ENCODE measurements at regions not wholly inside any gene's neighbourhood (a gene's known extent, or its start where the extent isn't known, plus 50 kb on each side); places are given as distances from the start of the nearest gene placed in this dataset.
"Not testable (repeated sequence)": the region's sequence is repeated elsewhere in the genome, so short reads cannot be mapped to it uniquely, and the experiment has no call there.

DNA sequence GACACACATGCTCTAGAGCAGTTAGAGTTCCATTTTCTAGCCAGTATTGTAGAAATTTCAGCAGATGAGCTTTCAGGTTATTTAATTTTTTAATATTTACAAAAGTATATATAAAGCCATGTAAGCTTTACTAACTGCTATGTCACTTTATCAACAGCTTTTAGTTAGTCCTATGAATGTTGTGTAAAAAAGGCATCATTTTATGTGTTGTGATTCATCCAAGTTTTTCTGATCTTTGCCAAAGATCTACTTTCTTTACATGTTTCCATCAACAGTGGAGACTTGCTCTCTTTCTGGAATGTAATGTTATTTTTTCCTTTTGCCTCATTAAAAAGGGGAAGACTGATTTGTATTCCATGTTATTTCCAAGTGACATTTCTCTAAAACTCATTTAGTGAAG lies 125.2 kb upstream of the TFPI start:
- TF ChIP-seq, protein P1, sequence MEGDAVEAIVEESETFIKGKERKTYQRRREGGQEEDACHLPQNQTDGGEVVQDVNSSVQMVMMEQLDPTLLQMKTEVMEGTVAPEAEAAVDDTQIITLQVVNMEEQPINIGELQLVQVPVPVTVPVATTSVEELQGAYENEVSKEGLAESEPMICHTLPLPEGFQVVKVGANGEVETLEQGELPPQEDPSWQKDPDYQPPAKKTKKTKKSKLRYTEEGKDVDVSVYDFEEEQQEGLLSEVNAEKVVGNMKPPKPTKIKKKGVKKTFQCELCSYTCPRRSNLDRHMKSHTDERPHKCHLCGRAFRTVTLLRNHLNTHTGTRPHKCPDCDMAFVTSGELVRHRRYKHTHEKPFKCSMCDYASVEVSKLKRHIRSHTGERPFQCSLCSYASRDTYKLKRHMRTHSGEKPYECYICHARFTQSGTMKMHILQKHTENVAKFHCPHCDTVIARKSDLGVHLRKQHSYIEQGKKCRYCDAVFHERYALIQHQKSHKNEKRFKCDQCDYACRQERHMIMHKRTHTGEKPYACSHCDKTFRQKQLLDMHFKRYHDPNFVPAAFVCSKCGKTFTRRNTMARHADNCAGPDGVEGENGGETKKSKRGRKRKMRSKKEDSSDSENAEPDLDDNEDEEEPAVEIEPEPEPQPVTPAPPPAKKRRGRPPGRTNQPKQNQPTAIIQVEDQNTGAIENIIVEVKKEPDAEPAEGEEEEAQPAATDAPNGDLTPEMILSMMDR (IDR thresholded peaks at IDR 0.05; ENCODE audit: insufficient read depth, low read depth, low read length, missing control alignments) = no peak
- no peak for DNase-seq (ENCODE audit: low read depth)
- no peak overlapping the region for H3K4me3 ChIP-seq (ENCODE audit: low read length)

DNA sequence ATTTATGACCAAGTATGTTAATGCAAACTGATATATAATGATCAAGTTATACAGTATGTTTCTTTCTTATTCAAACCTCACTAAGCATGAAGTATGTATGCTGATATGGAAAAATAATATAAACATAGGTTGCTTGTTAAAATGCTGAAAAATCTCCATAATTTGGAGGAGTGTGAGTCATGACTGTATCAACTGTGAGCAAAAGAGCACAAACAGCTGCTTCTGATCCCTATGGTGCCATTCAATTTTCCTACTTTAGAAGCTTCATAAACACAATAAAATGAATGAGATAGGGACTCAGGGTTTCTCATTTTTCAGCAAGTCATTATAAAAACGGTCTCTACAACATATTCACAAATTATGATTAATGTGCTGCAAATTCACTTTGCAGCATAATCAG lies 129.9 kb upstream of the TFPI start:
- no peak overlapping the region for H3K4me3 ChIP-seq (ENCODE audit: low read length)
- DNase-seq (ENCODE audit: low read depth) = no peak
- TF ChIP-seq, protein P1 (IDR thresholded peaks at IDR 0.05; ENCODE audit: insufficient read depth, low read depth, low read length, missing control alignments) = no peak

DNA sequence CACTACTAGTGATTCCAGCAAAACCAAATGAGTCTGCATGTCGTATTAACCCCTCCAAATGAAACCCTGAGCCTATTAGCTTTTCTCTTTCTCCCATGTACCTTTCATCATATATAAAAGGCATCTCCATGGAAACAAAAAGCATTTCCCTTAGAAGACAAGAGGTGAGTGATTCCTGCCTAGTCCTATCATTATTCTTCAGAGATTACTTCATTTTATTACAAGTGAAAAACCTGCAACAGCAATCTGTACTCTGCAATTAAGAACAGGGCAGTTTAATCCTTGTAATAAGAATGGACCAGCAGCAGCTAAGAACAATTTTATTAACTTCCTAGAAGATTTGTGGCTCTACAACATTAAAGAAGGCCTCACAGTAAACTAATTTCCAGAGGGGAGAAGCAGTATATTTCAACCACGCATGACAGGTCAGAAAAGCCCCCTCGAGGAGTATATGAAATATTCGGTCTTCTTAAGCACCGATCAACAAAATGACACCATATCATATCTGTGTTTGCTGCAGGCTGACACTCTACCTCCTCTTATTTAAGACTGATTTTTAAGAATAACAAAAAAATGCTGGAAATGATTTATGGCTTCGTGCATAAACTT lies 132.3 kb upstream of the TFPI start:
- no peak overlapping the region for H3K4me3 ChIP-seq (ENCODE audit: low read length)
- no peak for DNase-seq (ENCODE audit: low read depth)
- TF ChIP-seq, protein P1 (IDR thresholded peaks at IDR 0.05; ENCODE audit: insufficient read depth, low read depth, low read length, missing control alignments) = no peak

DNA sequence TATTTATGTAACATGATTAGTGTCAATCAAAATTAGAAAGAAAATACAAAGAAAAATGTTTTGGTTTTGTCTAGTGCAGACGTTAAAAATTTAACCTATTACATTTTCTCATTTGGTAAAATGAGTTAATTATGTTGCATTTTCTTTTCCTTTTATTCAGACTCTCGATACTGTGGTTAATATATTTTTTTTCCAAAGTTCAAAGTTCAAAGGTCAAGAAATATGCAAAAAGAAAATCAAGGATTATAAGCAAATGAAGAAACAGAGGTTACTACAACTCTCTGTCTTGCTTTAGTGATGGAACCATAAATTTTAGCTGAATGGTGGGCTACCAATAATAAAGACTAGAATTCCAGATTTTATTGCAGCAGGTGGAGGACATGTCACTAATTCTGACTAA lies 133.3 kb upstream of the TFPI start:
- DNase-seq (ENCODE audit: low read depth) = no peak
- TF ChIP-seq, protein P1 (IDR thresholded peaks at IDR 0.05; ENCODE audit: insufficient read depth, low read depth, low read length, missing control alignments) = no peak
- no peak overlapping the region for H3K4me3 ChIP-seq (ENCODE audit: low read length)

DNA sequence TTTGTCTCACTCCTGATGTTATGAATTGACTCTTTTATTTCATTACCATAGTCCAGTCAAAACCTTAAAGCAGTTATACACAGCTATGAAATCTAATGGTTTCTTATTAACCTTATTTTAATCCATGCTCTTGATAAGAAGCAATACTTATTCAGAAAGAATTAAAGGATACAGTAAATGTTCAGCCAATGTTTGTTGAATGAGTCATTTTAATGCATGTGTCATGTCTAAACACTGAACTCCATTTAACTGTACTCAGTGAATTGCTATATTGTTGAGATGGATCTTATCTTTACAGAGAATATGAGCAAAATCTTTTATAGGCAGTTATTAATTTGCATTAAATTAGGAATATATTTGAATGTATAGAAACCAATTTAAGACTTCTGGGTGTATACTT lies 135.1 kb upstream of the TFPI start:
- no peak overlapping the region for H3K4me3 ChIP-seq (ENCODE audit: low read length)
- TF ChIP-seq, protein P1 (IDR thresholded peaks at IDR 0.05; ENCODE audit: insufficient read depth, low read depth, low read length, missing control alignments) = no peak
- peak; percentile 55 for DNase-seq (ENCODE audit: low read depth)

DNA sequence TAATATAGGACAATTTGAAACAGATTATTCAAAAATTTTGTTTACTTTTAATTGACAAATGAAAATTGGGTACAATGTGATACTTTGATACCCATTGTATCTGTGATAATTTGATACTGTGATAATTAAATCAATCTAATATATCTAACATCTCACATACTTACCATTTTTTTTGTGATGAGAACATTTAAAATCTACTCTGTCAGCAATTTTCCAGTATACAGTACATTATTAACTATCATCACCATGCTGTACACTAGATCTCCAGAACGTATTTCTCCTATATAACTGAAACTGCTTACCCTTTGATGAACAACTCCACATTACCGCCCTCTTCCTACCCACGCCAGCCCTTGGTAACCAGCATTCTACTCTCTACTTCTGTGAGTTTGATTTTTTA lies 139.7 kb upstream of the TFPI start:
- H3K4me3 ChIP-seq (ENCODE audit: low read length) = no peak overlapping the region
- DNase-seq (ENCODE audit: low read depth) = no peak
- TF ChIP-seq, protein P1 (IDR thresholded peaks at IDR 0.05; ENCODE audit: insufficient read depth, low read depth, low read length, missing control alignments) = no peak

DNA sequence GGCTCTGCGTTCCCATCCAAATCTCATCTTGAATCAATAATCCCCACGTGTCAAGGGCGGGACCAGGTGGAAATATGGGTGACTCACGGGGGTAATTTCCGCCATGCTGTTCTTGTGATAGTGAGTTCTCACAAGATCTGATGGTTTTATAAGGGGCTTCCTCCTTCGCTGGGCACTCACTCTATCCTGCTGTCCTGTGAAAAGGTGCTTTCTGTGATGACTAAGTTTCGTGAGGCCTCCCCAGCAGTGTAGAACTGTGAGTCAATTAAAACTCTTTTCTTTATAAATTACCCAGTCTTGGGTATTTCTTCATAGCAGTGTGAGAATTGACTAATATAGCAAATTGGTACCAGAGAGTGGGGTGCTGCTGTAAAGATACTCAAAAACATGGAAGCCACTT lies 142.4 kb upstream of the TFPI start:
- not testable (repeated sequence) for DNase-seq (ENCODE audit: low read depth); H3K4me3 ChIP-seq (ENCODE audit: low read length)
